ENCODE measurements at regions not wholly inside any gene's neighbourhood (a gene's known extent, or its start where the extent isn't known, plus 50 kb on each side); places are given as distances from the start of the nearest gene placed in this dataset.

GRCh38 chr5:3175416-3175815 lies 420.2 kb upstream of the IRX1 start (continued):
- no peak for TF ChIP-seq SAP30 (IDR thresholded peaks at IDR 0.05; ENCODE audit: insufficient read depth, insufficient replicate concordance, low read length)
- no peak for TF ChIP-seq RNF2 (IDR thresholded peaks at IDR 0.05; ENCODE audit: borderline replicate concordance, low read depth, low read length, missing control alignments, poor library complexity, severe bottlenecking)
- TF ChIP-seq ASH2L (IDR thresholded peaks at IDR 0.05; ENCODE audit: low read length): no peak
- no peak for TF ChIP-seq HDAC2 (IDR thresholded peaks at IDR 0.05; ENCODE audit: borderline replicate concordance in 1 of 2, low read depth in 2 of 2, low read length in 2 of 2)
- no peak for TF ChIP-seq KDM5A (IDR thresholded peaks at IDR 0.05; ENCODE audit: low read length)
- TF ChIP-seq KDM1A (IDR thresholded peaks at IDR 0.05; ENCODE audit: borderline replicate concordance, low read length): no peak
